Spleen (tissue), 7 donors: ENCODE measurements at regions not wholly inside any gene's neighbourhood (a gene's known extent, or its start where the extent isn't known, plus 50 kb on each side); places are given as distances from the start of the nearest gene placed in this dataset.

Source experiments
- POLR2A ChIP-seq, 3 donors: fragments of 450-650 bp; IDR thresholded peaks; one replicate each; pipeline ENCODE4 v1.5.1; 2017; ENCODE audit warnings: antibody characterized with exemption in 3 of 3, mild to moderate bottlenecking in 1 of 3
- TF ChIP-seq, protein P1 (sequence below), 11 experiments: fragments of 200-600 bp in 7 of 11; fragments of 450-650 bp in 4 of 11; sonication (generic) in 4 of 11; IDR thresholded peaks in 8 of 11; conservative IDR thresholded peaks in 3 of 11; 1 replicate in 7 of 11; 2 replicates in 4 of 11; pipeline versions ENCODE4 v1.4.0 to v1.8.0; 2016 to 2021; ENCODE audit warnings: antibody characterized with exemption in 11 of 11, inconsistent platforms in 4 of 11, mild to moderate bottlenecking in 1 of 11
- donor health status: DM: no; HTN: no; CAD: no; lungs with moderate emphysema.
- donor health status: DM: no; HTN: no; CAD: no.
- donor health status: DM: no; HTN: no; CAD: no.

DNA sequence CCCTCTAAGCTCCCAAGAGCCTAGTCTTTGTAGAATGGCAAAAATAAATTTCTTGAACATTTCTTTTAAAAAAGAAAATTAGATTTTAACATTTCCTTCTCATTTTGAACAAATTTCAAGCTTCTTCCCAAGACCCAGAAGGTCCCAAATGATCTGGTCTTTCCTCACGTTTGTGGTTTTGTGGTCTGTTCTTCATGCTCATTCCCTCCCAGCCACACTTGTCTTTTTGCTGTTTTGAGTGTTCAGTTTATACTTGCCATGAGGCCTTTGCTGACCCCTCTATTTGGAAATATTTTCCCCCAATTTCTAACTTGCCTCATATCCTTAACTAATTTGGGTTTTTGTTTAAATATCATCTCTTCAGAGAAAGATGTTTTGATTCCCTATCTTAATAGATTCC is 133.4 kb upstream of the PAPPA start:
- TF ChIP-seq, protein P1, sequence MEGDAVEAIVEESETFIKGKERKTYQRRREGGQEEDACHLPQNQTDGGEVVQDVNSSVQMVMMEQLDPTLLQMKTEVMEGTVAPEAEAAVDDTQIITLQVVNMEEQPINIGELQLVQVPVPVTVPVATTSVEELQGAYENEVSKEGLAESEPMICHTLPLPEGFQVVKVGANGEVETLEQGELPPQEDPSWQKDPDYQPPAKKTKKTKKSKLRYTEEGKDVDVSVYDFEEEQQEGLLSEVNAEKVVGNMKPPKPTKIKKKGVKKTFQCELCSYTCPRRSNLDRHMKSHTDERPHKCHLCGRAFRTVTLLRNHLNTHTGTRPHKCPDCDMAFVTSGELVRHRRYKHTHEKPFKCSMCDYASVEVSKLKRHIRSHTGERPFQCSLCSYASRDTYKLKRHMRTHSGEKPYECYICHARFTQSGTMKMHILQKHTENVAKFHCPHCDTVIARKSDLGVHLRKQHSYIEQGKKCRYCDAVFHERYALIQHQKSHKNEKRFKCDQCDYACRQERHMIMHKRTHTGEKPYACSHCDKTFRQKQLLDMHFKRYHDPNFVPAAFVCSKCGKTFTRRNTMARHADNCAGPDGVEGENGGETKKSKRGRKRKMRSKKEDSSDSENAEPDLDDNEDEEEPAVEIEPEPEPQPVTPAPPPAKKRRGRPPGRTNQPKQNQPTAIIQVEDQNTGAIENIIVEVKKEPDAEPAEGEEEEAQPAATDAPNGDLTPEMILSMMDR (IDR thresholded peaks at IDR 0.05 in 8 of 11, conservative IDR thresholded peaks at IDR 0.05 in 3 of 11), result no peak
- no peak for TF ChIP-seq POLR2A (IDR thresholded peaks at IDR 0.05)
